ENCODE measurements at regions not wholly inside any gene's neighbourhood (a gene's known extent, or its start where the extent isn't known, plus 50 kb on each side); places are given as distances from the start of the nearest gene placed in this dataset.

GRCh38 chr6:13865141-13865540 is 50.8 kb upstream of the MCUR1 start:
- TF ChIP-seq ZNF70 (CRISPR knock-in tag; IDR thresholded peaks at IDR 0.05) = no peak
- TF ChIP-seq TOX (CRISPR knock-in tag; IDR thresholded peaks at IDR 0.05; ENCODE audit: borderline replicate concordance) = no peak
- no peak for TF ChIP-seq RARB (CRISPR knock-in tag; IDR thresholded peaks at IDR 0.05)
- no peak for TF ChIP-seq ZFP3 (CRISPR knock-in tag; IDR thresholded peaks at IDR 0.05)
- TF ChIP-seq ZNF8 (CRISPR knock-in tag; IDR thresholded peaks at IDR 0.05) = no peak
- no peak for TF ChIP-seq ZFP30 (CRISPR knock-in tag; IDR thresholded peaks at IDR 0.05)
- TF ChIP-seq GLIS3 (CRISPR knock-in tag; IDR thresholded peaks at IDR 0.05) = no peak
- no peak for TF ChIP-seq CREB5 (CRISPR knock-in tag; IDR thresholded peaks at IDR 0.05; ENCODE audit: low read depth)
